ENCODE measurements at regions not wholly inside any gene's neighbourhood (a gene's known extent, or its start where the extent isn't known, plus 50 kb on each side); places are given as distances from the start of the nearest gene placed in this dataset.

- H3K27ac Mint-ChIP-seq: no peak overlapping the region
- peaks cover 3% of the 10 kb centered on the region for H3K9me3 Mint-ChIP-seq (ENCODE audit: low read depth)
- ATAC-seq: no peak
Measured at GRCh38 chr17:72411124-72411563, 290.3 kb downstream of the SOX9 start.

GRCh38 chr17:72412650-72413076 is 291.8 kb downstream of the SOX9 start:
- no peak overlapping the region for H3K4me3 Mint-ChIP-seq
- H3K4me1 Mint-ChIP-seq: no peaks in the 10 kb centered on the region
- ATAC-seq (no peak), DNase-seq (no peak)
- no peaks in the 10 kb centered on the region for H3K27me3 Mint-ChIP-seq
- H3K27ac Mint-ChIP-seq: no peak overlapping the region
- peaks cover 1% of the 10 kb centered on the region for H3K36me3 Mint-ChIP-seq
- CTCF ChIA-PET: no interaction called here
- H3K9me3 Mint-ChIP-seq (ENCODE audit: low read depth): peaks cover 6% of the 10 kb centered on the region

More at GRCh38 chr17:72411124-72411563, 290.3 kb downstream of the SOX9 start:
- H3K4me1 Mint-ChIP-seq: no peaks in the 10 kb centered on the region
- no peak for DNase-seq
- no peaks in the 10 kb centered on the region for H3K36me3 Mint-ChIP-seq
- CTCF ChIA-PET: no interaction called here
- no peaks in the 10 kb centered on the region for H3K27me3 Mint-ChIP-seq
- H3K4me3 Mint-ChIP-seq: no peak overlapping the region

- Mint-ChIP-seq H3K4me1 (no peaks in the 10 kb centered on the region), H3K27me3 (no peaks in the 10 kb centered on the region), H3K4me3 (no peak overlapping the region), H3K9me3 (ENCODE audit: low read depth) (peaks cover 9% of the 10 kb centered on the region), H3K27ac (no peak overlapping the region), H3K36me3 (peaks cover 3% of the 10 kb centered on the region)
- CTCF ChIA-PET: no interaction called here
- ATAC-seq (no peak), DNase-seq (no peak)
Measured at GRCh38 chr17:72413077-72414031, 292.5 kb downstream of the SOX9 start.

- CTCF ChIA-PET: no interaction called here
- H3K27me3 Mint-ChIP-seq: no peaks in the 10 kb centered on the region
Measured at GRCh38 chr17:72414032-72414396, 293.2 kb downstream of the SOX9 start.

GRCh38 chr17:72414967-72415853 is 294.4 kb downstream of the SOX9 start:
- CTCF ChIA-PET: no interaction called here
- DNase-seq (no peak), ATAC-seq (no peak)
- Mint-ChIP-seq H3K36me3 (peaks cover 3% of the 10 kb centered on the region), H3K27ac (no peak overlapping the region), H3K9me3 (ENCODE audit: low read depth) (peaks cover 9% of the 10 kb centered on the region), H3K4me1 (no peaks in the 10 kb centered on the region), H3K4me3 (no peak overlapping the region), H3K27me3 (no peaks in the 10 kb centered on the region)

More at GRCh38 chr17:72414032-72414396, 293.2 kb downstream of the SOX9 start:
- H3K4me3 Mint-ChIP-seq: no peak overlapping the region
- DNase-seq (no peak), ATAC-seq (no peak)
- H3K36me3 Mint-ChIP-seq: peaks cover 3% of the 10 kb centered on the region
- no peaks in the 10 kb centered on the region for H3K4me1 Mint-ChIP-seq
- peaks cover 9% of the 10 kb centered on the region for H3K9me3 Mint-ChIP-seq (ENCODE audit: low read depth)
- H3K27ac Mint-ChIP-seq: no peak overlapping the region

GRCh38 chr17:72416054-72416675 is 295.3 kb downstream of the SOX9 start:
- H3K9me3 Mint-ChIP-seq (ENCODE audit: low read depth): peaks cover 9% of the 10 kb centered on the region
- H3K27me3 Mint-ChIP-seq: no peaks in the 10 kb centered on the region
- H3K4me1 Mint-ChIP-seq: peaks cover 6% of the 10 kb centered on the region
- DNase-seq (no peak), ATAC-seq (no peak)
- no peak overlapping the region for H3K27ac Mint-ChIP-seq
- CTCF ChIA-PET: no interaction called here
- peaks cover 3% of the 10 kb centered on the region for H3K36me3 Mint-ChIP-seq
- no peak overlapping the region for H3K4me3 Mint-ChIP-seq

- Mint-ChIP-seq H3K9me3 (ENCODE audit: low read depth) (peaks cover 9% of the 10 kb centered on the region), H3K27ac (no peak overlapping the region), H3K4me3 (no peak overlapping the region), H3K4me1 (peaks cover 13% of the 10 kb centered on the region), H3K36me3 (peaks cover 3% of the 10 kb centered on the region), H3K27me3 (no peaks in the 10 kb centered on the region)
- CTCF ChIA-PET: no interaction called here
- no peak for DNase-seq
- no peak for ATAC-seq
Measured at GRCh38 chr17:72416905-72417304, 296.1 kb downstream of the SOX9 start.

- Mint-ChIP-seq H3K4me1 (peaks cover 18% of the 10 kb centered on the region), H3K27me3 (no peaks in the 10 kb centered on the region), H3K4me3 (no peak overlapping the region), H3K27ac (no peak overlapping the region), H3K9me3 (ENCODE audit: low read depth) (peaks cover 9% of the 10 kb centered on the region), H3K36me3 (peaks cover 3% of the 10 kb centered on the region)
- CTCF ChIA-PET: no interaction called here
- no peak for ATAC-seq
- no peak for DNase-seq
Measured at GRCh38 chr17:72417627-72418026, 296.8 kb downstream of the SOX9 start.

GRCh38 chr17:72419866-72420774 is 299.3 kb downstream of the SOX9 start:
- peaks cover 3% of the 10 kb centered on the region for H3K36me3 Mint-ChIP-seq
- CTCF ChIA-PET: no interaction called here
- peaks cover 21% of the 10 kb centered on the region for H3K4me1 Mint-ChIP-seq
- H3K27ac Mint-ChIP-seq: no peak overlapping the region
- no peaks in the 10 kb centered on the region for H3K27me3 Mint-ChIP-seq
- peaks cover 7% of the 10 kb centered on the region for H3K9me3 Mint-ChIP-seq (ENCODE audit: low read depth)
- no peak overlapping the region for H3K4me3 Mint-ChIP-seq
- ATAC-seq (no peak), DNase-seq (no peak)

GRCh38 chr17:72420775-72421127 is 299.9 kb downstream of the SOX9 start:
- Mint-ChIP-seq H3K4me3 (no peak overlapping the region), H3K9me3 (ENCODE audit: low read depth) (peaks cover 7% of the 10 kb centered on the region), H3K36me3 (peaks cover 3% of the 10 kb centered on the region), H3K4me1 (peaks cover 21% of the 10 kb centered on the region), H3K27me3 (no peaks in the 10 kb centered on the region), H3K27ac (no peak overlapping the region)
- no peak for DNase-seq
- CTCF ChIA-PET: no interaction called here
- ATAC-seq: no peak

- H3K4me1 Mint-ChIP-seq: peaks cover 21% of the 10 kb centered on the region
- DNase-seq (peak; percentile 52), ATAC-seq (peak; percentile 69)
- CTCF ChIA-PET: no interaction called here
- H3K9me3 Mint-ChIP-seq (ENCODE audit: low read depth): peaks cover 7% of the 10 kb centered on the region
- H3K36me3 Mint-ChIP-seq: peaks cover 3% of the 10 kb centered on the region
- H3K4me3 Mint-ChIP-seq: no peak overlapping the region
- no peak overlapping the region for H3K27ac Mint-ChIP-seq
- no peaks in the 10 kb centered on the region for H3K27me3 Mint-ChIP-seq
Measured at GRCh38 chr17:72421128-72422092, 300.6 kb downstream of the SOX9 start.

GRCh38 chr17:72422204-72422504 is 301.3 kb downstream of the SOX9 start:
- Mint-ChIP-seq H3K4me3 (no peak overlapping the region), H3K27me3 (no peaks in the 10 kb centered on the region), H3K9me3 (ENCODE audit: low read depth) (peaks cover 3% of the 10 kb centered on the region), H3K27ac (no peak overlapping the region), H3K4me1 (peaks cover 21% of the 10 kb centered on the region), H3K36me3 (peaks cover 2% of the 10 kb centered on the region)
- CTCF ChIA-PET: no interaction called here
- no peak for ATAC-seq
- DNase-seq: no peak
